Duodenal mucosa (tissue), 2 donors: ENCODE measurements at regions not wholly inside any gene's neighbourhood (a gene's known extent, or its start where the extent isn't known, plus 50 kb on each side); places are given as distances from the start of the nearest gene placed in this dataset.
"Not testable (repeated sequence)": the region's sequence is repeated elsewhere in the genome, so short reads cannot be mapped to it uniquely, and the experiment has no call there.

Experiments used
- H3K27ac ChIP-seq: one replicate; pipeline ENCODE4 v1.7.0; 2013; ENCODE audit warnings: low read depth, low read length
- H3K27me3 ChIP-seq, 2 donors: one replicate each; pipeline ENCODE4 v1.7.0; 2013; ENCODE audit warnings: low read length in 2 of 2, control low read depth in 1 of 2; ENCODE audit not compliant: insufficient read depth in 2 of 2, control insufficient read depth in 1 of 2
- H3K36me3 ChIP-seq, 2 donors: one replicate each; pipeline ENCODE4 v1.7.0; 2013; ENCODE audit warnings: low read length in 2 of 2, control low read depth in 1 of 2; ENCODE audit not compliant: insufficient read depth in 2 of 2, control insufficient read depth in 1 of 2
- H3K4me1 ChIP-seq, 2 donors: one replicate each; pipeline ENCODE4 v1.7.0; 2013; ENCODE audit warnings: low read length in 2 of 2, control low read depth in 1 of 2; ENCODE audit not compliant: insufficient read depth in 2 of 2, control insufficient read depth in 1 of 2
- H3K4me3 ChIP-seq, 2 donors: one replicate each; pipeline ENCODE4 v1.7.0; 2013; ENCODE audit warnings: low read length in 2 of 2, low read depth in 1 of 2
- H3K9ac ChIP-seq, 2 donors: one replicate each; pipeline ENCODE4 v1.7.0; 2013; ENCODE audit warnings: low read length in 2 of 2, low read depth in 1 of 2
- H3K9me3 ChIP-seq, 2 donors: one replicate each; pipeline ENCODE4 v1.7.0; 2013; ENCODE audit warnings: low read length in 2 of 2, control low read depth in 1 of 2; ENCODE audit not compliant: control insufficient read depth in 1 of 2

GRCh38 chr2:131738533-131738932, 210.8 kb downstream of the CCDC74A start:
- H3K36me3 ChIP-seq, H3K9ac ChIP-seq, H3K27ac ChIP-seq, H3K27me3 ChIP-seq, H3K9me3 ChIP-seq, H3K4me1 ChIP-seq, H3K4me3 ChIP-seq: not testable (repeated sequence)

GRCh38 chr2:131738996-131739434, 211.3 kb downstream of the CCDC74A start:
- H3K9me3 ChIP-seq, H3K4me1 ChIP-seq, H3K9ac ChIP-seq, H3K4me3 ChIP-seq, H3K27ac ChIP-seq, H3K27me3 ChIP-seq, H3K36me3 ChIP-seq: not testable (repeated sequence)

- no peaks in the 10 kb centered on the region for H3K27me3 ChIP-seq
- no peak overlapping the region for H3K9ac ChIP-seq
- H3K4me3 ChIP-seq: no peak overlapping the region
- H3K27ac ChIP-seq: no peak overlapping the region
- no peaks in the 10 kb centered on the region for H3K9me3 ChIP-seq
- no peaks in the 10 kb centered on the region for H3K4me1 ChIP-seq
- no peaks in the 10 kb centered on the region for H3K36me3 ChIP-seq
These were observed 226.2 kb downstream of the CCDC74A start for GRCh38 chr2:131753640-131754561.

- Histone ChIP-seq H3K36me3 (no peaks in the 10 kb centered on the region), H3K9ac (no peak overlapping the region), H3K4me3 (no peak overlapping the region), H3K27me3 (no peaks in the 10 kb centered on the region), H3K4me1 (no peaks in the 10 kb centered on the region), H3K9me3 (no peaks in the 10 kb centered on the region), H3K27ac (no peak overlapping the region)
These were observed 227.4 kb downstream of the CCDC74A start for GRCh38 chr2:131754929-131755720.

- H3K9ac ChIP-seq: no peak overlapping the region
- H3K4me3 ChIP-seq: no peak overlapping the region
- H3K27ac ChIP-seq: no peak overlapping the region
These were observed 228.6 kb downstream of the CCDC74A start for GRCh38 chr2:131756141-131756907.

GRCh38 chr2:131758941-131759340, 231.3 kb downstream of the CCDC74A start:
- H3K9ac ChIP-seq, H3K27me3 ChIP-seq, H3K4me1 ChIP-seq, H3K9me3 ChIP-seq, H3K4me3 ChIP-seq, H3K36me3 ChIP-seq, H3K27ac ChIP-seq: not testable (repeated sequence)

More at GRCh38 chr2:131756141-131756907, 228.6 kb downstream of the CCDC74A start:
- no peaks in the 10 kb centered on the region for H3K4me1 ChIP-seq
- H3K9me3 ChIP-seq: no peaks in the 10 kb centered on the region
- no peaks in the 10 kb centered on the region for H3K36me3 ChIP-seq
- no peaks in the 10 kb centered on the region for H3K27me3 ChIP-seq

GRCh38 chr2:131774955-131775555, 247.4 kb downstream of the CCDC74A start:
- not testable (repeated sequence) for H3K9me3 ChIP-seq, H3K27ac ChIP-seq, H3K4me3 ChIP-seq, H3K4me1 ChIP-seq, H3K27me3 ChIP-seq, H3K9ac ChIP-seq, H3K36me3 ChIP-seq

- not testable (repeated sequence) for H3K36me3 ChIP-seq, H3K9ac ChIP-seq, H3K27me3 ChIP-seq, H3K27ac ChIP-seq, H3K4me1 ChIP-seq, H3K9me3 ChIP-seq, H3K4me3 ChIP-seq
These were observed 248.3 kb downstream of the CCDC74A start for GRCh38 chr2:131775903-131776506.

GRCh38 chr2:131780446-131780845, 252.8 kb downstream of the CCDC74A start:
- H3K4me1 ChIP-seq, H3K9me3 ChIP-seq, H3K36me3 ChIP-seq, H3K27ac ChIP-seq, H3K9ac ChIP-seq, H3K4me3 ChIP-seq, H3K27me3 ChIP-seq: not testable (repeated sequence)
